ENCODE measurements at regions not wholly inside any gene's neighbourhood (a gene's known extent, or its start where the extent isn't known, plus 50 kb on each side); places are given as distances from the start of the nearest gene placed in this dataset.

- TF ChIP-seq CTCF (conservative IDR thresholded peaks at IDR 0.05; ENCODE audit: low read depth in 2 of 2) (no peak), POLR2AphosphoS5 (IDR thresholded peaks at IDR 0.05; ENCODE audit: low read depth) (no peak), EZH2phosphoT487 (IDR thresholded peaks at IDR 0.05; ENCODE audit: unreplicated experiment) (no peak), EZH2 (IDR thresholded peaks at IDR 0.05; ENCODE audit: low read depth, unreplicated experiment) (no peak), ETS1 (IDR thresholded peaks at IDR 0.05) (no peak), REST (IDR thresholded peaks at IDR 0.05; ENCODE audit: unreplicated experiment) (no peak), JUNB (IDR thresholded peaks at IDR 0.05; ENCODE audit: unreplicated experiment) (no peak)
These were observed 2118.0 kb downstream of the PCDH9 start for GRCh38 chr13:65112123-65112522.

All from GM23338 (cell line).